ENCODE measurements at regions not wholly inside any gene's neighbourhood (a gene's known extent, or its start where the extent isn't known, plus 50 kb on each side); places are given as distances from the start of the nearest gene placed in this dataset.
"Not testable (repeated sequence)": the region's sequence is repeated elsewhere in the genome, so short reads cannot be mapped to it uniquely, and the experiment has no call there.

GRCh38 chr12:69172491-69172890 lies 66.9 kb upstream of the CPSF6 start:
- TF ChIP-seq REST (IDR thresholded peaks at IDR 0.05; ENCODE audit: insufficient replicate concordance, low read depth) (no peak), SPI1 (IDR thresholded peaks at IDR 0.05; ENCODE audit: borderline replicate concordance, low read depth) (no peak), POLR2AphosphoS5 (IDR thresholded peaks at IDR 0.05; ENCODE audit: low read depth) (no peak), CTCF (IDR thresholded peaks at IDR 0.05; ENCODE audit: insufficient read depth, low read length) (no peak)
- H3K27me3 ChIP-seq (ENCODE audit: insufficient read depth, poor library complexity, severe bottlenecking): no peaks in the 10 kb centered on the region
- no peak overlapping the region for H3K4me3 ChIP-seq (replicated peaks; ENCODE audit: insufficient read depth, low read length)
- H3K27ac ChIP-seq (replicated peaks): no peak overlapping the region
- no peak for DNase-seq (ENCODE audit: low read depth in 1 of 2, low spot score in 1 of 2)

GRCh38 chr12:69173368-69173767 lies 66.0 kb upstream of the CPSF6 start:
- H3K27ac ChIP-seq (replicated peaks): no peak overlapping the region
- TF ChIP-seq SPI1 (IDR thresholded peaks at IDR 0.05; ENCODE audit: borderline replicate concordance, low read depth) (no peak), CTCF (IDR thresholded peaks at IDR 0.05; ENCODE audit: insufficient read depth, low read length) (no peak), GABPA (IDR thresholded peaks at IDR 0.05; ENCODE audit: low read depth) (no peak), POLR2AphosphoS5 (IDR thresholded peaks at IDR 0.05; ENCODE audit: low read depth) (no peak), REST (IDR thresholded peaks at IDR 0.05; ENCODE audit: insufficient replicate concordance, low read depth) (no peak)
- no peak for DNase-seq (ENCODE audit: low read depth in 1 of 2, low spot score in 1 of 2)
- H3K4me3 ChIP-seq (replicated peaks; ENCODE audit: insufficient read depth, low read length): no peak overlapping the region
- no peaks in the 10 kb centered on the region for H3K27me3 ChIP-seq (ENCODE audit: insufficient read depth, poor library complexity, severe bottlenecking)

GRCh38 chr12:69179786-69180185 lies 59.6 kb upstream of the CPSF6 start:
- Histone ChIP-seq H3K4me3 (replicated peaks; ENCODE audit: insufficient read depth, low read length) (no peak overlapping the region), H3K27ac (replicated peaks) (no peak overlapping the region), H3K27me3 (ENCODE audit: insufficient read depth, poor library complexity, severe bottlenecking) (no peaks in the 10 kb centered on the region)
- TF ChIP-seq CTCF (IDR thresholded peaks at IDR 0.05; ENCODE audit: insufficient read depth, low read length) (no peak), REST (IDR thresholded peaks at IDR 0.05; ENCODE audit: insufficient replicate concordance, low read depth) (no peak), POLR2AphosphoS5 (IDR thresholded peaks at IDR 0.05; ENCODE audit: low read depth) (no peak)
- no peak for DNase-seq (ENCODE audit: low read depth in 1 of 2, low spot score in 1 of 2)

- H3K4me3 ChIP-seq (replicated peaks; ENCODE audit: insufficient read depth, low read length); H3K27ac ChIP-seq (replicated peaks); DNase-seq (ENCODE audit: low read depth in 1 of 2, low spot score in 1 of 2); H3K27me3 ChIP-seq (ENCODE audit: insufficient read depth, poor library complexity, severe bottlenecking): not testable (repeated sequence)
Observed at GRCh38 chr12:69187572-69187971, 51.8 kb upstream of the CPSF6 start.
